ENCODE measurements at regions not wholly inside any gene's neighbourhood (a gene's known extent, or its start where the extent isn't known, plus 50 kb on each side); places are given as distances from the start of the nearest gene placed in this dataset.

DNA sequence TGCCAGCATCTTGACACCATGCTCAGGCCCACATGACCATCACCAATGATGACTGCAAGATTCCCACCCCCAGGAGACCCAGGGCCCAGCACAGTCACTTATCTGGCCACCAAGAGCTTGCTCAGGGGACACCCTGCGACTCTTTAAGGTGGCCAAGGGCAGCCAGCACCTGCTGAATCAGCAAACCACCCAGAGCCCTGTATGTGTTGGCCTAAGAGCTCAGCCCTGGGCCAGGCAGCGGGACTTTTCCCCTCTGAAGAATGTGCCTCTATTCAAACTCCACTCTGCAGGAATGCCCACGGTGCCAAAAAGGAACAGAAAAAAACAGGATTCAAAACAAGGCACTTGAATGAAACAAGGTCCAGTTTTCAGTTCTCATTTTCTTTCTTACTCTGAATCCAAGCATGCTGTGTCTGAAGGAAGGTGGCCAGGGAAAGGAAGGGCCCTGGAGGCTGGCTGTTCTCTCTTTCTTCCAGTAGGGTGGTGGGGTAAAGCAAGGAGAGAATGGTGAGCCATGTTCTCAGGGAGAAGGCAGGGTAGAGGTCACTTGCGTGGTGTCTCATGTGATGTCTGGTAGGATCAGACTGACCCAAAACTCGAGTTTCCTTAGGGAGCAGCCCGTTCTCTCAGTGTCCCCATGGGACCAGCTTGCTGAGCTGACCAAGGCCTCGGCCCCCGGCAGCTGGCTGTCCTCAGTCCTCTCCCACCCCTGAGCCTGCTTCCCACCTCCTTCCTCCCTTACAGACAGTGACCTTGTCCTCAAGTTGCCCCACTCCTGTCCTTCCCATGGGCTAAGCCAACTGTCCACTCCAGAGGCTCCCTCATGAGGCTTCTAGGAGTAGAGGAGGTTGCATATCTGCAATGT, 150.0 kb downstream of the RNF152 start:
- Histone ChIP-seq H3K4me1 (ENCODE audit: control insufficient read depth, insufficient read depth, low read length) (no peaks in the 10 kb centered on the region), H3K4me3 (ENCODE audit: low read depth, low read length) (no peak overlapping the region), H3K27ac (ENCODE audit: low read depth, low read length) (no peak overlapping the region), H3K9ac (ENCODE audit: low read length) (no peak overlapping the region), H3K36me3 (ENCODE audit: control insufficient read depth, insufficient read depth, low read length) (no peaks in the 10 kb centered on the region), H3K9me3 (ENCODE audit: control insufficient read depth, insufficient read depth, low read depth, low read length) (no peaks in the 10 kb centered on the region), H3K27me3 (ENCODE audit: control insufficient read depth, insufficient read depth, low read length) (no peaks in the 10 kb centered on the region)

DNA sequence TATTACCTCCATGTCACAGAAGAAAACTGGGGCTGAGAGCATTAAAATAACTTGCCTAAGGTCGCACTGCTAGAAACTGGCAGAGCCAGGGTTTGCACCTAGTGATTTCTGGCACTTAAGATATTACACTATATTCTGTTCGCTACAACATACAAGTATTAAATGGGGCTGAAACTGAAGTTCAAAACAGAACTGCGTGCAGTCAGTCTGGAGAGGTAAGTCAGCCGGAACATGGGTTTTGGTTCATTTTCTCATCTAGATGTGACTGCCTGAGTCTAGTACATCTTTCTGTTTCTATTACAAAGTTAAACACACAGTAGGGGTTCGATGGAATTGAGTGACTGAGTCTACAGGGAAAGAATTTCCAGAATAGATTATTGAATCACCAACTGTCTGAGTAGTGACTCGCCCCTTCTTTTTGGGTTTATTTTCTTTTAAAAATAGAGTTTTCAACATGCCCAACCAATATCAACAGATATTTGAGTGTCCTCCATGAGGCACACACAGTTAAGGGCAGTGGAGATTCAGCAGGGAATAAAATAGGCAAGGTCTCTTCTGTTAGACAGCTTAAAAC, 150.8 kb downstream of the RNF152 start:
- Histone ChIP-seq H3K36me3 (ENCODE audit: control insufficient read depth, insufficient read depth, low read length) (no peaks in the 10 kb centered on the region), H3K27me3 (ENCODE audit: control insufficient read depth, insufficient read depth, low read length) (no peaks in the 10 kb centered on the region), H3K27ac (ENCODE audit: low read depth, low read length) (no peak overlapping the region), H3K9ac (ENCODE audit: low read length) (no peak overlapping the region), H3K4me3 (ENCODE audit: low read depth, low read length) (no peak overlapping the region), H3K4me1 (ENCODE audit: control insufficient read depth, insufficient read depth, low read length) (no peaks in the 10 kb centered on the region), H3K9me3 (ENCODE audit: control insufficient read depth, insufficient read depth, low read depth, low read length) (no peaks in the 10 kb centered on the region)

DNA sequence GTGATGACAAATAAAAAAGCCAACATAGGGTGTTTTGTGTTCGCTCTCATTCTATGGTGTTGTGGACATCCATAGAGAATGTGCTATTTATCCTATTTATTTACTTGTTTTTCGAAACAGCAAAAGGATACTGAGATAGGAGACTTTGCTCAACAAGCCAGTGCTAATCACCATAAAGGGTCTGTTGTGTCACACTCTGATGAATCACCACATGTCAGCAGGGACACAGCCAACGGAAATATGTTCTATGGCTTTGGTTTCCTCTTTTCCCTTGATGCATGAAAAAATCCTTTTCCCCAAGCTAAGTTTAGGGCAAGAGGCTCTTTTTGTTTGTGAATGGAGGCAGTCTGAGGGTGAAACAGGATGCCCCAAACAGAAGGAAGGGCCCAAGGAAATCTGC, 154.3 kb downstream of the RNF152 start:
- Histone ChIP-seq H3K9ac (ENCODE audit: low read length) (no peak overlapping the region), H3K4me3 (ENCODE audit: low read depth, low read length) (no peak overlapping the region), H3K27ac (ENCODE audit: low read depth, low read length) (no peak overlapping the region)

DNA sequence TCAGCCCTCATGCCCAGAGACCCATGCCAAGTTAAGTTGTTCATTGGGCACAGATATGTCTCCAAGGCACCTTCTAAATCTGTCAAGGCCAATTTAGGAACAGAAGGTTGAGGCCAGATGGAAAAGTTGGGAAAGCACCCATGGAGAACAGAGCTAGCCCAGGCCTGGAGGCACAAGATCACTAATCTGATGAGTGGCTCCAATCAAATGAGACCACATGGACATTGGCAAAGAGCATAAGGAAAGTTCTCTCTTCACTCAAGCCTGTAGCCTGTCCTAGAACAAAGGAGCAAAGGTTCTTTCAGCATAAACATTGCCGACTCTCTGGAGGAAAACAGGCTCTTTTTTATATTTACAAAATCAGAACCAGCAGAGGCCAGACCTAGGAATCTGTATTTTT, 154.8 kb downstream of the RNF152 start:
- no peaks in the 10 kb centered on the region for H3K27me3 ChIP-seq (ENCODE audit: control insufficient read depth, insufficient read depth, low read length)
- no peaks in the 10 kb centered on the region for H3K36me3 ChIP-seq (ENCODE audit: control insufficient read depth, insufficient read depth, low read length)
- H3K4me1 ChIP-seq (ENCODE audit: control insufficient read depth, insufficient read depth, low read length) = no peaks in the 10 kb centered on the region
- H3K9me3 ChIP-seq (ENCODE audit: control insufficient read depth, insufficient read depth, low read depth, low read length) = no peaks in the 10 kb centered on the region
- no peak overlapping the region for H3K9ac ChIP-seq (ENCODE audit: low read length)
- no peak overlapping the region for H3K4me3 ChIP-seq (ENCODE audit: low read depth, low read length)
- no peak overlapping the region for H3K27ac ChIP-seq (ENCODE audit: low read depth, low read length)

More for the DNA sequence above, 154.3 kb downstream of the RNF152 start:
- no peaks in the 10 kb centered on the region for H3K36me3 ChIP-seq (ENCODE audit: control insufficient read depth, insufficient read depth, low read length)
- H3K4me1 ChIP-seq (ENCODE audit: control insufficient read depth, insufficient read depth, low read length) = no peaks in the 10 kb centered on the region
- no peaks in the 10 kb centered on the region for H3K27me3 ChIP-seq (ENCODE audit: control insufficient read depth, insufficient read depth, low read length)
- H3K9me3 ChIP-seq (ENCODE audit: control insufficient read depth, insufficient read depth, low read depth, low read length) = no peaks in the 10 kb centered on the region

DNA sequence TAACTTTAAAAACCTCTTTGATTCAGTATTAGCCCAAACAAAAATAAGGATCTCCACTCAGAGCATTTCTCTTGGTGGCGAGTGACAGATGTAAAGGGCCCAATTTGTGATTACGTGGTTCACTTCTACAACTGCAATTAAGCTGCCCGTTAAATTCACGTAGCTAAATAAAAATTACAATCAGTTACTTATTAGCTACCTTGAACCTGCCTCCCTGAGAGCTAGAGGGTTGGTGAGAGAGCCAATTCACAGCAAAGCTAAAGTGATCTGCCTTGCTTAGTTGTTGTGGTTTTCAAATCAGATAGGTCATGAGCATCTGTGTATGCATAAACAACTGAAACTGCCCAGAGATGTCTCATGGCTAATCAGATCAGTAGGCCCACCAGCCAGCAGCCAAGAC, 156.7 kb downstream of the RNF152 start:
- Histone ChIP-seq H3K4me3 (ENCODE audit: low read depth, low read length) (no peak overlapping the region), H3K27ac (ENCODE audit: low read depth, low read length) (no peak overlapping the region), H3K9ac (ENCODE audit: low read length) (no peak overlapping the region), H3K27me3 (ENCODE audit: control insufficient read depth, insufficient read depth, low read length) (no peaks in the 10 kb centered on the region), H3K36me3 (ENCODE audit: control insufficient read depth, insufficient read depth, low read length) (no peaks in the 10 kb centered on the region), H3K9me3 (ENCODE audit: control insufficient read depth, insufficient read depth, low read depth, low read length) (no peaks in the 10 kb centered on the region), H3K4me1 (ENCODE audit: control insufficient read depth, insufficient read depth, low read length) (no peaks in the 10 kb centered on the region)

DNA sequence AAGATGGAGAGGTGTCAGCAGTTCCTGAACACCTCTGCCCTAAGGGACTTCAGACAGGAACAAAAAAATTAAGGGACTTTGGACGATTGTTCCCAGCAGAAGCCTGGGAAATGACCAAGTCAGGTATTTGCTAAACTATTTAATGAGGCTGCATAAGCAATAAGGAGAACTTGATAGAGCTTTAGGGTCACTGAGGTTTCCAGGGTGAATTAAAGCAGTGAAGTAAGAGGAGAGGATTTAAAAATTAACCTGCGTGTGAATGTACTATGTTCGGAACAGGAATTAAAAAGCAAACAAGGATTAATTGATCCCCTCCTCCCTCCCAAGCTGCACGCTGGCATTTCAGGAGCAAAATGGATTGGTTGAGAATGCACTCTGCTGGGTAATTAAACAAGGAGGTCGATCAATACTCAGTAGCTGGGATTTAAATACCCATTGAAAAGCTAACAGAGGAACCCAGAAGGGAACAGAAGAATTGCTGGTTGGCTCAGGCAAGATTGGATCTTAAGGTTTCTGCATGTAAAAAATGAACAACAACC, 157.2 kb downstream of the RNF152 start:
- no peak overlapping the region for H3K27ac ChIP-seq (ENCODE audit: low read depth, low read length)
- H3K4me1 ChIP-seq (ENCODE audit: control insufficient read depth, insufficient read depth, low read length) = no peaks in the 10 kb centered on the region
- H3K36me3 ChIP-seq (ENCODE audit: control insufficient read depth, insufficient read depth, low read length) = no peaks in the 10 kb centered on the region
- no peaks in the 10 kb centered on the region for H3K27me3 ChIP-seq (ENCODE audit: control insufficient read depth, insufficient read depth, low read length)
- no peak overlapping the region for H3K9ac ChIP-seq (ENCODE audit: low read length)
- H3K9me3 ChIP-seq (ENCODE audit: control insufficient read depth, insufficient read depth, low read depth, low read length) = no peaks in the 10 kb centered on the region
- no peak overlapping the region for H3K4me3 ChIP-seq (ENCODE audit: low read depth, low read length)

DNA sequence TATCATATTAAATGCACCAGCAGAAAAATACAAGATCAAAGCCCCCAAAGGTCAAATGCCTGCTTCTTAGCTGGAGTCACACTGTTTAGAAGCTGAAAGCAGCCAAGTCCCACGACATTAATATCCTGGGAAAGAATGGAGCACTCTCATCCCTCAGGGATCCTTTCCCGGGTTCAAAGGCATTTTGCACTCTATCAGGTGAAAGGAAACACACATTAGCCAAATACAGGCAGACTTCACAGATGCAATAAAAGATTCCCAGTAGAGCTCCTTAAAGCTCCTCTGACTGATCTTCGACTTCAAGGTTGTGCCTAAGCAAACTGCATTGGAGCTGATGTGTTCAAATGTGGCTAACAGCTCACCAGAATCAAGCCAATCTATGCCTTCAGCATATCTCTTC, 158.4 kb downstream of the RNF152 start:
- no peaks in the 10 kb centered on the region for H3K27me3 ChIP-seq (ENCODE audit: control insufficient read depth, insufficient read depth, low read length)
- no peaks in the 10 kb centered on the region for H3K36me3 ChIP-seq (ENCODE audit: control insufficient read depth, insufficient read depth, low read length)
- no peaks in the 10 kb centered on the region for H3K9me3 ChIP-seq (ENCODE audit: control insufficient read depth, insufficient read depth, low read depth, low read length)
- H3K4me1 ChIP-seq (ENCODE audit: control insufficient read depth, insufficient read depth, low read length) = no peaks in the 10 kb centered on the region
- H3K4me3 ChIP-seq (ENCODE audit: low read depth, low read length) = no peak overlapping the region
- H3K9ac ChIP-seq (ENCODE audit: low read length) = no peak overlapping the region
- H3K27ac ChIP-seq (ENCODE audit: low read depth, low read length) = no peak overlapping the region

DNA sequence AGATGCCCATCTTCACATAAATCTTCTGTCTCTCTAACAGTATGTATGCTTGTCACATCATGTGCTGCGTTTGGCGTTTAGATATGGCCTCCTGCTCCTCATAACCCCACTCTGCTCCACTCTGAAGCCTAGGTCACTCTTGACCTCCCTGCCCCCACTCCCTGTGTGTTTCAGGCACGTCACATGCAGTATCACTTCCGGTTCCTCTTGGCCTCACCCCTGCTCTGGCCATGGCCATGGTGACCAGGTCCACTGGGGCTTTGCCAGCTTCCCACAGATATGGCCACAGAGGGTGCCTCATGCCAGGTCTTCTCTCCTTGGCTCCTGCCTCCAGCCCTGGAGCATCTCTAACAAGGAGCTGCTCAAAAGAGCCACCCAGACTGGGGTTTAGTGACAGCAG, 160.0 kb downstream of the RNF152 start:
- Histone ChIP-seq H3K27ac (ENCODE audit: low read depth, low read length) (no peak overlapping the region), H3K4me1 (ENCODE audit: control insufficient read depth, insufficient read depth, low read length) (no peaks in the 10 kb centered on the region), H3K36me3 (ENCODE audit: control insufficient read depth, insufficient read depth, low read length) (no peaks in the 10 kb centered on the region), H3K9ac (ENCODE audit: low read length) (no peak overlapping the region), H3K9me3 (ENCODE audit: control insufficient read depth, insufficient read depth, low read depth, low read length) (no peaks in the 10 kb centered on the region), H3K27me3 (ENCODE audit: control insufficient read depth, insufficient read depth, low read length) (no peaks in the 10 kb centered on the region), H3K4me3 (ENCODE audit: low read depth, low read length) (no peak overlapping the region)

DNA sequence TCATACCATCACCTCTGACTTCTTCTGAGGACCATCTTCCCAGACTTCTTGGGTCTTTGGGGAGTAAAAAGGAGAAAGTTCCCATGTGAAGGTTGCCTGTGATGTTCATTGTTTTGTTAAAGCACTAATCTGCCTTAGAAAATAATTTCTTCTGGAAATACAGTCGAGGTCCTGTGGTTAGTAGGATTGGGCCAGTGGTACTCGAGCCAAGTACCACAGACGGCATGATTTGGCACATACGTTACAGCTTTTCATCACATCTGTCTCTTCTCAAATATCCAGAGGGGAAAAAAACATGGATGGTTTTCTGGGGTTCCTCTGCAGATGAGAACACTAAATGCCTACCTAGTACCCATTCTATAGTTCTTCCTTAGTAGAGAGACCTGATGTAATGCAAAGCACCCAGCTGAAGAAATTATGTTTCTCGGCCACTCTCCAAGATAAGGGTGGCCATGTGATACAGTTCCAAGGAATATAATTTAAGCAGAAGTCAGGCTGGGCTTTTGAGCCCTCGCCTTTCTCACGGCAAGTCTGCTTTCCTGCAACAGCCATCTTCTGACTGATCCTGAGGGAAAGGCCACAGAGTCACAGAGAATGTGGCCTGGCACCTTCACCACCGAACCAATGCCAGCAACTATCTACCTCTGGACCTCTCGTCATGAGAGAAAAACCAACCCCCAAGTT, 161.0 kb downstream of the RNF152 start:
- Histone ChIP-seq H3K4me1 (ENCODE audit: control insufficient read depth, insufficient read depth, low read length) (no peaks in the 10 kb centered on the region), H3K9ac (ENCODE audit: low read length) (no peak overlapping the region), H3K36me3 (ENCODE audit: control insufficient read depth, insufficient read depth, low read length) (no peaks in the 10 kb centered on the region), H3K4me3 (ENCODE audit: low read depth, low read length) (no peak overlapping the region), H3K27me3 (ENCODE audit: control insufficient read depth, insufficient read depth, low read length) (no peaks in the 10 kb centered on the region), H3K9me3 (ENCODE audit: control insufficient read depth, insufficient read depth, low read depth, low read length) (peaks cover 5% of the 10 kb centered on the region; the same call in 1 of the 2 replicates), H3K27ac (ENCODE audit: low read depth, low read length) (no peak overlapping the region)

DNA sequence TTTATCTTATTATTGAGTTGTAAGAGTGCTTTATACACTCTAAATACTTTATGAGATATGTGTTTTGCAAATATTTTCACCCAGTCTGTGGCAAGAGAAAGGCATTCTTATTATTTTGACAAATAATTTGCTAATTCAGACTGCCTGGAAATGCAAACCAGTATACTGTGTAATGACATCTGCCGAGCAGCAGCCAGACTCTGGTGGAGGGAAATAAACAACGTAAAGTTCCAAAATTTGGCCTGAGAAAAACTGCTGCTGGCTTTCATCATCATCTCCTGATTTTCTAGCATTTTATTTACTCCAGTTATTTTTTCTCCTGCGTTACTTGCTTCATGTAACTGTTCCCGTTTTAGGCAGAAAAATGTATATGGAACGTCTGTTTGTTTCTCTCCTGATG, 161.6 kb downstream of the RNF152 start:
- Histone ChIP-seq H3K4me3 (ENCODE audit: low read depth, low read length) (no peak overlapping the region), H3K4me1 (ENCODE audit: control insufficient read depth, insufficient read depth, low read length) (no peaks in the 10 kb centered on the region), H3K36me3 (ENCODE audit: control insufficient read depth, insufficient read depth, low read length) (no peaks in the 10 kb centered on the region), H3K9me3 (ENCODE audit: control insufficient read depth, insufficient read depth, low read depth, low read length) (peaks cover 9% of the 10 kb centered on the region; the same call in 1 of the 2 replicates), H3K27me3 (ENCODE audit: control insufficient read depth, insufficient read depth, low read length) (no peaks in the 10 kb centered on the region), H3K9ac (ENCODE audit: low read length) (no peak overlapping the region), H3K27ac (ENCODE audit: low read depth, low read length) (no peak overlapping the region)

DNA sequence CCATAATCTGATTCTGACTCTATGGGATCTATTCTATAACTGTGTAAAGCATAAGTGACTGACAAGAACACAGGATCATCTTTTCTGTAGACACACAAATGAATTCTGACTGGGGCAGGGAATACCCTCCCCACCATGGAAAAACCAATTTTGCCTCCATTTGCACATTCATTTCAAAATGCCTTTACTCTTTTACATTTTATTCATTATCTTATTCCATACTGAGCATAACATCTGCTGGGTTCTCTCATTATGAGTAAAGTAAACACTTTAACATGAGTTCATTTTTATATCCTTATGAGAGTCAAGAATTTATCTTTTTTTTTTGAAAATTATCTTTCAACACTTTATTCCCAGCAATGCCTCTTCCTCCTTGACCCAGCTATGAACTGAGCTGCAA, 163.5 kb downstream of the RNF152 start:
- H3K4me1 ChIP-seq (ENCODE audit: control insufficient read depth, insufficient read depth, low read length) = no peaks in the 10 kb centered on the region
- no peak overlapping the region for H3K27ac ChIP-seq (ENCODE audit: low read depth, low read length)
- H3K36me3 ChIP-seq (ENCODE audit: control insufficient read depth, insufficient read depth, low read length) = no peaks in the 10 kb centered on the region
- H3K9ac ChIP-seq (ENCODE audit: low read length) = no peak overlapping the region
- peaks cover 13% of the 10 kb centered on the region; the same call in 1 of the 2 replicates for H3K9me3 ChIP-seq (ENCODE audit: control insufficient read depth, insufficient read depth, low read depth, low read length)
- no peaks in the 10 kb centered on the region for H3K27me3 ChIP-seq (ENCODE audit: control insufficient read depth, insufficient read depth, low read length)
- H3K4me3 ChIP-seq (ENCODE audit: low read depth, low read length) = no peak overlapping the region

All from HUES6 (cell line).